ENCODE measurements at regions not wholly inside any gene's neighbourhood (a gene's known extent, or its start where the extent isn't known, plus 50 kb on each side); places are given as distances from the start of the nearest gene placed in this dataset.
"Not testable (repeated sequence)": the region's sequence is repeated elsewhere in the genome, so short reads cannot be mapped to it uniquely, and the experiment has no call there.

DNA sequence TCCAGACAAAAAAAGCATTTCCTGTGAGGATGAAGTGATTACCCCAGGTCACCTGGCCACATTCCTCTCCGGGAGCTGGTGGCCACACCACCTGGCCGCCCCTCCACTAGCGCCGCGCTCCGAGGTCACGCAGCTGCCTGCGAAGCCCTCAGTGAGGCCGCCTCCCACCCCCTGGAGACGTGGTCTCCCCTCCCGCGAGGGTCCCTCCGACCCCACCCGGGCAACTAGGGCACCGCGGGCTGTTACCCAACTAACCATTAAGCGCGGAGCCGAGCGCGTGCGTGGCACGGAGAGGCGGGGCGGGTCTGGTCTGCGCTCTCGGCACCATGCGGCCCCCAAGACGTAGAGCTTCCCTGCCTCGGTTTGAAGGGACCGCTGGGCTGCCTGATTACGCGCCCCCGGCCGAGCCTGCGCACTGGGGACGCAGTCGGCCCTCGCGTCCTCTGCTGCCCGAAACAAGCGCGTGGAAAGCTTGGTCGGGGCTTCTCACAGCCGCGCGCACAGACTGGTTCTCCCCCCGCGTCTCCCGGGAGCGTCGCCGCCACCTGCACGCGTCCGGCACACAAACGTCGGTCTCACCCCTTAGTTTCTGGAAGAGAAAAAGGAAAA, 106.5 kb downstream of the SLC16A1 start:
- Histone ChIP-seq H3K4me3 (ENCODE audit: low read depth, low read length) (peak overlapping the region; percentile 49), H3K36me3 (ENCODE audit: control insufficient read depth, insufficient read depth, low read length) (no peaks in the 10 kb centered on the region), H3K27me3 (ENCODE audit: control insufficient read depth, insufficient read depth, low read length) (no peaks in the 10 kb centered on the region)
- no peak for TF ChIP-seq CTCF (IDR thresholded peaks at IDR 0.05; ENCODE audit: insufficient read depth, low read length, severe bottlenecking)
- FAIRE-seq, result no peak
- no peak for DNase-seq (ENCODE audit: low read depth)

DNA sequence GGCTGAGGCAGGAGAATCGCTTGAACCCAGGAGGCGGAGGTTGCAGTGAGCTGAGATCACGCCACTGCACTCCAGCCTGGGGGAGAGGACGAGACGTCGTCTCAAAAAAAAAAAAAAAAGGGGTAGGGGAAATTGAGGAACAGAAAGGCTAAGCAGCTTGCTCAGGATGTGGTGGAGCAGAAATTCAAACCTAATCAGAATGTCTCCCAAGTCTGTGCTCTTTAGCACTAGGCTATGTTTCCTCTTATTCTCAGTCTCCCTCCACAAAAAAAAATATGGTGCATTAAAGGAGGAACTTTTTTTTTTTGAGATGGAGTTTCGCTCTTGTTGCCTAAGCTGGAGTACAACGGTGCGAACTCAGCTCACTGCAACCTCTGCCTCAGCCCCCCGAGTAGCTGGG, 114.2 kb downstream of the SLC16A1 start:
- FAIRE-seq (no peak), DNase-seq (ENCODE audit: low read depth) (no peak)
- H3K4me3 ChIP-seq (ENCODE audit: low read depth, low read length), result no peak overlapping the region
- no peaks in the 10 kb centered on the region for H3K27me3 ChIP-seq (ENCODE audit: control insufficient read depth, insufficient read depth, low read length)
- TF ChIP-seq CTCF (IDR thresholded peaks at IDR 0.05; ENCODE audit: insufficient read depth, low read length, severe bottlenecking), result no peak
- no peaks in the 10 kb centered on the region for H3K36me3 ChIP-seq (ENCODE audit: control insufficient read depth, insufficient read depth, low read length)

- no peak for TF ChIP-seq CTCF (IDR thresholded peaks at IDR 0.05; ENCODE audit: insufficient read depth, low read length, severe bottlenecking)
- FAIRE-seq (no peak), DNase-seq (ENCODE audit: low read depth) (peak; percentile 36)
These were observed 115.1 kb downstream of the SLC16A1 start for GRCh38 chr1:112840631-112841624.

DNA sequence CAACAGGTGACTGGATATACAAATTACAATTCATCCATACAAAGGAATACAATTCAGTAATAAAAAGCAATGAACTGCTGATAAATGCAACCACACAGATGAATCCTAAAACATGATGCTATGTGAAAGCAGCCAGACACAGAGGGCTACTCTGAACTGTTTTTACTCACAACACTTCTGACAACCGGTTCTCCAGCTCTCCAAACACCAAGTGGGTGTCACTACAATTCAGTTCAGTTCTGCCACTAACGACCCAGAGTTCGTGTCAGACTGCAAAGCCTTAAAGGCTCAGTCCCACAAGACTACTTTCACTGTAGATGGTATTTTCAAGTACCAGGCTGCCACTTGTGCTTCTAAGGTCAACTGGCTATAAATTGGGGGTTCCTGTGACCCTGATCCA, 119.4 kb downstream of the SLC16A1 start:
- no peak overlapping the region for H3K4me3 ChIP-seq (ENCODE audit: low read depth, low read length)
- no peak for DNase-seq (ENCODE audit: low read depth)
- H3K36me3 ChIP-seq (ENCODE audit: control insufficient read depth, insufficient read depth, low read length), result no peaks in the 10 kb centered on the region
- H3K27me3 ChIP-seq (ENCODE audit: control insufficient read depth, insufficient read depth, low read length), result no peaks in the 10 kb centered on the region
- TF ChIP-seq CTCF (IDR thresholded peaks at IDR 0.05; ENCODE audit: insufficient read depth, low read length, severe bottlenecking), result no peak
- FAIRE-seq, result no peak

More at GRCh38 chr1:112840631-112841624, 115.1 kb downstream of the SLC16A1 start:
- Histone ChIP-seq H3K36me3 (ENCODE audit: control insufficient read depth, insufficient read depth, low read length) (no peaks in the 10 kb centered on the region), H3K4me3 (ENCODE audit: low read depth, low read length) (no peak overlapping the region), H3K27me3 (ENCODE audit: control insufficient read depth, insufficient read depth, low read length) (no peaks in the 10 kb centered on the region)

DNA sequence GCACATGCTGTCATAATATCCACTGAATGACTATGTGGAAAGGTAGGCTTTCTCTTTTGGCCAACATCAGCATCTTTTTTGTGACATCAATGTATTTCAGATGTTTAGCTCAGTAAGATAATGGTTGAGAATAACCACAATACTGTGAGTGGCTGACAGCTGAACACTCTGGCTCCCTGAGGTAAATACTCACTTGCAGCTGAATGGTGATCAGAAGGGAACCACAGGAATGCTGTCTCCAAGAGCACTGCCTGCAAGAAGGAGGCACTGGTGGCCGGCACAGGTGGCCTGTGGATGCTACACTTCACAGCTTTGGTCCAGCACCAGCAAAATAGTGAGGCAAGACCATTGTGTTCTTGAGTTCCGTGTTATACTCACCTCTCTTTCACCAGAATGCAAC, 118.7 kb upstream of the PPM1J start:
- DNase-seq (ENCODE audit: low read depth) (no peak), FAIRE-seq (no peak)
- Histone ChIP-seq H3K27me3 (ENCODE audit: control insufficient read depth, insufficient read depth, low read length) (no peaks in the 10 kb centered on the region), H3K4me3 (ENCODE audit: low read depth, low read length) (no peak overlapping the region), H3K36me3 (ENCODE audit: control insufficient read depth, insufficient read depth, low read length) (no peaks in the 10 kb centered on the region)
- no peak for TF ChIP-seq CTCF (IDR thresholded peaks at IDR 0.05; ENCODE audit: insufficient read depth, low read length, severe bottlenecking)

DNA sequence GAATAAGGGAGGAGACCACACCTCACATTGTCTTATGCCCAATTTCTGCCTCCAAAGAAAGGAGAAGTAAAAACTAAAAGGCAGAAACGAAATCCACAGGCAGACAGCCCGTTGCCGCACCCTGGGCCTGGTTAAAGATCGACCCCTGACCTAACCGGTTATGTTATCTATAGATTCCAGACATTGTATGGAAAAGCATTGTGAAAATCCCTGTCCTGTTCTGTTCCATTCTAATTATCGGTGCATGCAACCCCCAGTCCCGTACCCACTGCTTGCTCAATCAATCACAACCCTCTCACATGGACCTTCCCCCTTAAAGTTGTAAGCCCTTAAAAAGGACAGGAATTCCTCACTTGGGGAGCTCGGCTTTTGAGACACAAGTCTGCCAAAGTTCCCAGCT, 117.1 kb upstream of the PPM1J start:
- H3K36me3 ChIP-seq (ENCODE audit: control insufficient read depth, insufficient read depth, low read length); DNase-seq (ENCODE audit: low read depth); H3K27me3 ChIP-seq (ENCODE audit: control insufficient read depth, insufficient read depth, low read length); FAIRE-seq; H3K4me3 ChIP-seq (ENCODE audit: low read depth, low read length): not testable (repeated sequence)

DNA sequence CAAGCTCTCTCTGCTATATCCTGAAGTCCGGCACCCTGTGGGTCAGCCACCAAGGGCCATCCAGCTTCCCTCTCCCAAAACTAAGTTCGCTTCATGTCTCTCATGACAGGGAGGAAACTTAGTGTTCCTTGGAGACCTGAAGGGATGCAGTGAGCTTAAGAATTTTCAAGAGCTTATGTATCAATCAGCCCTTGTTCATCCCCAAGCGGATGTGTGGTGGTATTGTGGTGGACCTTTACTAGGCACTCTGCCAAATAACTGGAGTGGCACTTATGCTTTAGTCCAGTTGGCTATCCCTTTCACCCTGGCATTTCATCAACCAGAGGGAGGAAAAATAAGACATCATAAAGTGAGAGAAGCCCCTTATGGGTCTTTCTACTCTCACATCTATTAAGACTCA, 114.6 kb upstream of the PPM1J start:
- H3K4me3 ChIP-seq (ENCODE audit: low read depth, low read length); DNase-seq (ENCODE audit: low read depth); H3K27me3 ChIP-seq (ENCODE audit: control insufficient read depth, insufficient read depth, low read length); H3K36me3 ChIP-seq (ENCODE audit: control insufficient read depth, insufficient read depth, low read length); FAIRE-seq: not testable (repeated sequence)

All from bronchial epithelial cell (primary cell).